ENCODE measurements at regions not wholly inside any gene's neighbourhood (a gene's known extent, or its start where the extent isn't known, plus 50 kb on each side); places are given as distances from the start of the nearest gene placed in this dataset.

DNA sequence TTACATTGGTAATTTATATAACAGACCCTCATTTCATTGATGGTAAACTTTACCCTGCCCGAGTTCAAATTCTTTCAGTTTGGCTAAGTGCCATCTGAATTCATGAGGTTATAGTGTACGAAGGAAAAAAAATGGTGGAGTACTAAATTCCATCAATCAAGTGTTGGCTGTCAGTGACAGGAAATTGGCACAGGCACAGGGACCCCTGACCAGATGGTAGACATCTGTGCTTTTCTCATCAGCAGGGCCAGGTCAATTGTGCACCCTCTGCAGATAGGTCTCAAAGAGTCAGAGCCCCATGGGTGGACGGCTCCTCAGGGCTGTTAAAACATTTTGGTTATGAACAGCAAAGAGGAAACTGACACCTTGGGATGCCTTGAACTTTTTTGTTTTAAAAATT is 439.2 kb downstream of the SETBP1 start:
- H3K4me3 Mint-ChIP-seq = no peak overlapping the region

More for the DNA sequence above, 439.2 kb downstream of the SETBP1 start:
- ATAC-seq (no peak), DNase-seq (ENCODE audit: low spot score) (no peak)
- TF ChIP-seq CREB1 (CRISPR knock-in tag; IDR thresholded peaks at IDR 0.05; ENCODE audit: low read depth) (no peak), EZH2 (IDR thresholded peaks at IDR 0.05; ENCODE audit: low read depth, unreplicated experiment) (no peak), NANOG (IDR thresholded peaks at IDR 0.05; ENCODE audit: borderline replicate concordance) (no peak), ZNF114 (CRISPR knock-in tag; IDR thresholded peaks at IDR 0.05) (no peak), JUNB (IDR thresholded peaks at IDR 0.05; ENCODE audit: unreplicated experiment) (no peak), EZH2phosphoT487 (IDR thresholded peaks at IDR 0.05; ENCODE audit: unreplicated experiment) (no peak), ZNF331 (CRISPR knock-in tag; IDR thresholded peaks at IDR 0.05; ENCODE audit: low read depth) (no peak), POLR2AphosphoS5 (IDR thresholded peaks at IDR 0.05; ENCODE audit: low read depth) (no peak), STAT1 (IDR thresholded peaks at IDR 0.05; ENCODE audit: unreplicated experiment) (no peak)
- TF ChIP-seq, protein P1, sequence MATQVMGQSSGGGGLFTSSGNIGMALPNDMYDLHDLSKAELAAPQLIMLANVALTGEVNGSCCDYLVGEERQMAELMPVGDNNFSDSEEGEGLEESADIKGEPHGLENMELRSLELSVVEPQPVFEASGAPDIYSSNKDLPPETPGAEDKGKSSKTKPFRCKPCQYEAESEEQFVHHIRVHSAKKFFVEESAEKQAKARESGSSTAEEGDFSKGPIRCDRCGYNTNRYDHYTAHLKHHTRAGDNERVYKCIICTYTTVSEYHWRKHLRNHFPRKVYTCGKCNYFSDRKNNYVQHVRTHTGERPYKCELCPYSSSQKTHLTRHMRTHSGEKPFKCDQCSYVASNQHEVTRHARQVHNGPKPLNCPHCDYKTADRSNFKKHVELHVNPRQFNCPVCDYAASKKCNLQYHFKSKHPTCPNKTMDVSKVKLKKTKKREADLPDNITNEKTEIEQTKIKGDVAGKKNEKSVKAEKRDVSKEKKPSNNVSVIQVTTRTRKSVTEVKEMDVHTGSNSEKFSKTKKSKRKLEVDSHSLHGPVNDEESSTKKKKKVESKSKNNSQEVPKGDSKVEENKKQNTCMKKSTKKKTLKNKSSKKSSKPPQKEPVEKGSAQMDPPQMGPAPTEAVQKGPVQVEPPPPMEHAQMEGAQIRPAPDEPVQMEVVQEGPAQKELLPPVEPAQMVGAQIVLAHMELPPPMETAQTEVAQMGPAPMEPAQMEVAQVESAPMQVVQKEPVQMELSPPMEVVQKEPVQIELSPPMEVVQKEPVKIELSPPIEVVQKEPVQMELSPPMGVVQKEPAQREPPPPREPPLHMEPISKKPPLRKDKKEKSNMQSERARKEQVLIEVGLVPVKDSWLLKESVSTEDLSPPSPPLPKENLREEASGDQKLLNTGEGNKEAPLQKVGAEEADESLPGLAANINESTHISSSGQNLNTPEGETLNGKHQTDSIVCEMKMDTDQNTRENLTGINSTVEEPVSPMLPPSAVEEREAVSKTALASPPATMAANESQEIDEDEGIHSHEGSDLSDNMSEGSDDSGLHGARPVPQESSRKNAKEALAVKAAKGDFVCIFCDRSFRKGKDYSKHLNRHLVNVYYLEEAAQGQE (IDR thresholded peaks at IDR 0.05; ENCODE audit: unreplicated experiment) = no peak
- TF ChIP-seq, protein P2, sequence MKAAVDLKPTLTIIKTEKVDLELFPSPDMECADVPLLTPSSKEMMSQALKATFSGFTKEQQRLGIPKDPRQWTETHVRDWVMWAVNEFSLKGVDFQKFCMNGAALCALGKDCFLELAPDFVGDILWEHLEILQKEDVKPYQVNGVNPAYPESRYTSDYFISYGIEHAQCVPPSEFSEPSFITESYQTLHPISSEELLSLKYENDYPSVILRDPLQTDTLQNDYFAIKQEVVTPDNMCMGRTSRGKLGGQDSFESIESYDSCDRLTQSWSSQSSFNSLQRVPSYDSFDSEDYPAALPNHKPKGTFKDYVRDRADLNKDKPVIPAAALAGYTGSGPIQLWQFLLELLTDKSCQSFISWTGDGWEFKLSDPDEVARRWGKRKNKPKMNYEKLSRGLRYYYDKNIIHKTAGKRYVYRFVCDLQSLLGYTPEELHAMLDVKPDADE (IDR thresholded peaks at IDR 0.05) = no peak
- TF ChIP-seq, protein P3, sequence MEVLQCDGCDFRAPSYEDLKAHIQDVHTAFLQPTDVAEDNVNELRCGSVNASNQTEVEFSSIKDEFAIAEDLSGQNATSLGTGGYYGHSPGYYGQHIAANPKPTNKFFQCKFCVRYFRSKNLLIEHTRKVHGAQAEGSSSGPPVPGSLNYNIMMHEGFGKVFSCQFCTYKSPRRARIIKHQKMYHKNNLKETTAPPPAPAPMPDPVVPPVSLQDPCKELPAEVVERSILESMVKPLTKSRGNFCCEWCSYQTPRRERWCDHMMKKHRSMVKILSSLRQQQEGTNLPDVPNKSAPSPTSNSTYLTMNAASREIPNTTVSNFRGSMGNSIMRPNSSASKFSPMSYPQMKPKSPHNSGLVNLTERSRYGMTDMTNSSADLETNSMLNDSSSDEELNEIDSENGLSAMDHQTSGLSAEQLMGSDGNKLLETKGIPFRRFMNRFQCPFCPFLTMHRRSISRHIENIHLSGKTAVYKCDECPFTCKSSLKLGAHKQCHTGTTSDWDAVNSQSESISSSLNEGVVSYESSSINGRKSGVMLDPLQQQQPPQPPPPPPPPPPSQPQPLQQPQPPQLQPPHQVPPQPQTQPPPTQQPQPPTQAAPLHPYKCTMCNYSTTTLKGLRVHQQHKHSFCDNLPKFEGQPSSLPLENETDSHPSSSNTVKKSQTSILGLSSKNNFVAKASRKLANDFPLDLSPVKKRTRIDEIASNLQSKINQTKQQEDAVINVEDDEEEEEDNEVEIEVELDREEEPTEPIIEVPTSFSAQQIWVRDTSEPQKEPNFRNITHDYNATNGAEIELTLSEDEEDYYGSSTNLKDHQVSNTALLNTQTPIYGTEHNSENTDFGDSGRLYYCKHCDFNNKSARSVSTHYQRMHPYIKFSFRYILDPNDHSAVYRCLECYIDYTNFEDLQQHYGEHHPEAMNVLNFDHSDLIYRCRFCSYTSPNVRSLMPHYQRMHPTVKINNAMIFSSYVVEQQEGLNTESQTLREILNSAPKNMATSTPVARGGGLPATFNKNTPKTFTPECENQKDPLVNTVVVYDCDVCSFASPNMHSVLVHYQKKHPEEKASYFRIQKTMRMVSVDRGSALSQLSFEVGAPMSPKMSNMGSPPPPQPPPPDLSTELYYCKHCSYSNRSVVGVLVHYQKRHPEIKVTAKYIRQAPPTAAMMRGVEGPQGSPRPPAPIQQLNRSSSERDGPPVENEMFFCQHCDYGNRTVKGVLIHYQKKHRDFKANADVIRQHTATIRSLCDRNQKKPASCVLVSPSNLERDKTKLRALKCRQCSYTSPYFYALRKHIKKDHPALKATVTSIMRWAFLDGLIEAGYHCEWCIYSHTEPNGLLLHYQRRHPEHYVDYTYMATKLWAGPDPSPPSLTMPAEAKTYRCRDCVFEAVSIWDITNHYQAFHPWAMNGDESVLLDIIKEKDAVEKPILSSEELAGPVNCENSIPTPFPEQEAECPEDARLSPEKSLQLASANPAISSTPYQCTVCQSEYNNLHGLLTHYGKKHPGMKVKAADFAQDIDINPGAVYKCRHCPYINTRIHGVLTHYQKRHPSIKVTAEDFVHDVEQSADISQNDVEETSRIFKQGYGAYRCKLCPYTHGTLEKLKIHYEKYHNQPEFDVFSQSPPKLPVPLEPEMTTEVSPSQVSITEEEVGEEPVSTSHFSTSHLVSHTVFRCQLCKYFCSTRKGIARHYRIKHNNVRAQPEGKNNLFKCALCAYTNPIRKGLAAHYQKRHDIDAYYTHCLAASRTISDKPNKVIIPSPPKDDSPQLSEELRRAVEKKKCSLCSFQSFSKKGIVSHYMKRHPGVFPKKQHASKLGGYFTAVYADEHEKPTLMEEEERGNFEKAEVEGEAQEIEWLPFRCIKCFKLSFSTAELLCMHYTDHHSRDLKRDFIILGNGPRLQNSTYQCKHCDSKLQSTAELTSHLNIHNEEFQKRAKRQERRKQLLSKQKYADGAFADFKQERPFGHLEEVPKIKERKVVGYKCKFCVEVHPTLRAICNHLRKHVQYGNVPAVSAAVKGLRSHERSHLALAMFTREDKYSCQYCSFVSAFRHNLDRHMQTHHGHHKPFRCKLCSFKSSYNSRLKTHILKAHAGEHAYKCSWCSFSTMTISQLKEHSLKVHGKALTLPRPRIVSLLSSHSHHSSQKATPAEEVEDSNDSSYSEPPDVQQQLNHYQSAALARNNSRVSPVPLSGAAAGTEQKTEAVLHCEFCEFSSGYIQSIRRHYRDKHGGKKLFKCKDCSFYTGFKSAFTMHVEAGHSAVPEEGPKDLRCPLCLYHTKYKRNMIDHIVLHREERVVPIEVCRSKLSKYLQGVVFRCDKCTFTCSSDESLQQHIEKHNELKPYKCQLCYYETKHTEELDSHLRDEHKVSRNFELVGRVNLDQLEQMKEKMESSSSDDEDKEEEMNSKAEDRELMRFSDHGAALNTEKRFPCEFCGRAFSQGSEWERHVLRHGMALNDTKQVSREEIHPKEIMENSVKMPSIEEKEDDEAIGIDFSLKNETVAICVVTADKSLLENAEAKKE (CRISPR knock-in tag; IDR thresholded peaks at IDR 0.05) = no peak
- TF ChIP-seq, protein P4, sequence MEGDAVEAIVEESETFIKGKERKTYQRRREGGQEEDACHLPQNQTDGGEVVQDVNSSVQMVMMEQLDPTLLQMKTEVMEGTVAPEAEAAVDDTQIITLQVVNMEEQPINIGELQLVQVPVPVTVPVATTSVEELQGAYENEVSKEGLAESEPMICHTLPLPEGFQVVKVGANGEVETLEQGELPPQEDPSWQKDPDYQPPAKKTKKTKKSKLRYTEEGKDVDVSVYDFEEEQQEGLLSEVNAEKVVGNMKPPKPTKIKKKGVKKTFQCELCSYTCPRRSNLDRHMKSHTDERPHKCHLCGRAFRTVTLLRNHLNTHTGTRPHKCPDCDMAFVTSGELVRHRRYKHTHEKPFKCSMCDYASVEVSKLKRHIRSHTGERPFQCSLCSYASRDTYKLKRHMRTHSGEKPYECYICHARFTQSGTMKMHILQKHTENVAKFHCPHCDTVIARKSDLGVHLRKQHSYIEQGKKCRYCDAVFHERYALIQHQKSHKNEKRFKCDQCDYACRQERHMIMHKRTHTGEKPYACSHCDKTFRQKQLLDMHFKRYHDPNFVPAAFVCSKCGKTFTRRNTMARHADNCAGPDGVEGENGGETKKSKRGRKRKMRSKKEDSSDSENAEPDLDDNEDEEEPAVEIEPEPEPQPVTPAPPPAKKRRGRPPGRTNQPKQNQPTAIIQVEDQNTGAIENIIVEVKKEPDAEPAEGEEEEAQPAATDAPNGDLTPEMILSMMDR (conservative IDR thresholded peaks at IDR 0.05; ENCODE audit: low read depth in 2 of 2) = no peak
- Mint-ChIP-seq H3K27ac (no peak overlapping the region), H3K36me3 (ENCODE audit: low read depth) (no peaks in the 10 kb centered on the region), H3K4me1 (no peaks in the 10 kb centered on the region), H3K9me3 (no peaks in the 10 kb centered on the region), H3K27me3 (ENCODE audit: insufficient read depth, low read depth, poor library complexity) (peaks cover 2% of the 10 kb centered on the region)
- 0 out of 2 replicates have a peak, but pooled peaks cover 4% of the 10 kb centered on the region for H3K9me2 ChIP-seq (ENCODE audit: insufficient read depth)
- H3K4me1 ChIP-seq (ENCODE audit: insufficient read depth) = no peaks in the 10 kb centered on the region
- no peaks in the 10 kb centered on the region for H3K27me3 ChIP-seq (ENCODE audit: insufficient read depth)
- no peaks in the 10 kb centered on the region for H4K20me1 ChIP-seq (replicated peaks; ENCODE audit: insufficient read depth)
- no peak overlapping the region for H2AFZ ChIP-seq
- H3K27ac ChIP-seq (ENCODE audit: low read depth) = no peak overlapping the region
- no peak overlapping the region for H3K4me3 ChIP-seq
- H3F3A ChIP-seq (replicated peaks; ENCODE audit: low read depth) = no peaks in the 10 kb centered on the region
- no peak overlapping the region for H3K4me2 ChIP-seq
- no peaks in the 10 kb centered on the region for H3K79me2 ChIP-seq (replicated peaks; ENCODE audit: insufficient read depth)
- H3K36me3 ChIP-seq (ENCODE audit: insufficient read depth) = no peaks in the 10 kb centered on the region
